ENCODE measurements at regions not wholly inside any gene's neighbourhood (a gene's known extent, or its start where the extent isn't known, plus 50 kb on each side); places are given as distances from the start of the nearest gene placed in this dataset.

- Histone ChIP-seq H3K4me3 (ENCODE audit: low read length in 2 of 2) (no peak overlapping the region), H3K9me3 (ENCODE audit: control insufficient read depth in 2 of 2, low read length in 2 of 2) (no peaks in the 10 kb centered on the region), H3K27ac (ENCODE audit: low read length) (no peak overlapping the region), H3K36me3 (ENCODE audit: control insufficient read depth in 2 of 2, insufficient read depth in 2 of 2, low read length in 2 of 2) (no peaks in the 10 kb centered on the region), H3K4me1 (ENCODE audit: control insufficient read depth, insufficient read depth, low read length) (no peaks in the 10 kb centered on the region), H3K9ac (ENCODE audit: low read length in 2 of 2) (no peak overlapping the region), H3K27me3 (ENCODE audit: control insufficient read depth in 1 of 2, insufficient read depth in 2 of 2, low read length in 2 of 2) (no peaks in the 10 kb centered on the region)
These were observed 206.5 kb upstream of the SH3BP4 start for GRCh38 chr2:234745347-234745746.

DNA sequence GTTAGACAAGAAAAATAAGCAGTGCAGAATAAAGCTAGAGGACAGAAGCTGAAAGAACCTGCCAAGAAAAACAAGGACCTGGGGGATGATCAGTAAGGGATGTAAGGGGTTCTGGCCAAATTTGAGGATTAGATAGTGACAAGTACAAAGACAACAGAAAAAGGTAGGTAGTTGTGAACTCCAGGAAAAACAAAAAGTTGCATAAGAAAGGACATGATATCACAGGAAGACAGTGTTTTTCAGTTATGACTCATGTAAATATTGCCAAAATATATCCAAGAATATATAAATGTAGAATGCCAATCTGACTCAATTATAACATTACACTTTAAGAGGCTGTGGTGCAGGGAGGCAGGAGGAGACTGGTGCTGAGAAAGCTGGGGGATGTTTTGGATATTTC is 209.8 kb upstream of the SH3BP4 start:
- H3K27ac ChIP-seq (ENCODE audit: low read length) = no peak overlapping the region
- H3K4me3 ChIP-seq (ENCODE audit: low read length in 2 of 2) = no peak overlapping the region
- H3K36me3 ChIP-seq (ENCODE audit: control insufficient read depth in 2 of 2, insufficient read depth in 2 of 2, low read length in 2 of 2) = no peaks in the 10 kb centered on the region
- no peaks in the 10 kb centered on the region for H3K4me1 ChIP-seq (ENCODE audit: control insufficient read depth, insufficient read depth, low read length)
- no peaks in the 10 kb centered on the region for H3K9me3 ChIP-seq (ENCODE audit: control insufficient read depth in 2 of 2, low read length in 2 of 2)
- H3K9ac ChIP-seq (ENCODE audit: low read length in 2 of 2) = no peak overlapping the region
- H3K27me3 ChIP-seq (ENCODE audit: control insufficient read depth in 1 of 2, insufficient read depth in 2 of 2, low read length in 2 of 2) = no peaks in the 10 kb centered on the region

DNA sequence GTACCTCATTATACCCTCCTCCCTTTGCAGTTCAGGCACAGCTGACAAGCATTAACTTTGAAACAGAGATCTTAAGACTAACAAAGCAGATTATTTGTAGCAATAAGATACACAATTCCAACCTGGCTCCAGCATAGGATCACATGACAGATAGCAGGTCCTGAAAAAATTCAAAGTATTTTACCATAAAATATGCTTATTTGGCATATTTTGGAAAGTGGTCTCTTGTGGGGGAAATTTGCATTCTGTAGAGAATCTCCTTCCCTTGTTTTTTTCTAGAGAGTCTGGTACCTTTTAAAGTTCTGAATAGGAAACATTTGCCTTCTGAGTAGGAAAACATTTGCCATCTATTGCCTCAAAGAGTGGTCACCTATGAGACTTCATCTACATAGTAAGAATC is 212.8 kb upstream of the SH3BP4 start:
- no peak overlapping the region for H3K27ac ChIP-seq (ENCODE audit: low read length)
- H3K36me3 ChIP-seq (ENCODE audit: control insufficient read depth in 2 of 2, insufficient read depth in 2 of 2, low read length in 2 of 2) = no peaks in the 10 kb centered on the region
- no peak overlapping the region for H3K9ac ChIP-seq (ENCODE audit: low read length in 2 of 2)
- peaks cover 0 to 3% of the 10 kb centered on the region in 2 donors for H3K27me3 ChIP-seq (ENCODE audit: control insufficient read depth in 1 of 2, insufficient read depth in 2 of 2, low read length in 2 of 2)
- peaks cover 0 to 6% of the 10 kb centered on the region in 2 donors for H3K9me3 ChIP-seq (ENCODE audit: control insufficient read depth in 2 of 2, low read length in 2 of 2)
- no peaks in the 10 kb centered on the region for H3K4me1 ChIP-seq (ENCODE audit: control insufficient read depth, insufficient read depth, low read length)
- no peak overlapping the region for H3K4me3 ChIP-seq (ENCODE audit: low read length in 2 of 2)

DNA sequence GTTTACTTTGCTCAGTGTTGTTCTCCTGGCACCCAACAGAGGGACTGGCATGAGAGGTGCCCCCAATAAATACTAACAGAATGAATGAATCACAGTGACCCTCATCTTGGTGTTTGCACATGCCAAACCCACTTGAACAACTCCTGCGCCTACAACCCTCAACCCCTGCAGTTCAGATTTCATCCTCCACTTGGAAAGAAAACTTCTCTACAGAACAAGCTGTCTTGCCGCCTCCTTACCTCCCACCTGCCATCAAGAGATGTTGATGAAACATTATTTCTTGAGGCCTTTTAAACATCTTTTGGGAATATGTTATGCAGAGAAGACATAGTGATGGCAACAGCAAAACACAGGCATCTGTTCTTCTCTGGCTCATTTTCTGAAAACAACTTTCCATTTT is 216.0 kb upstream of the SH3BP4 start:
- H3K27ac ChIP-seq (ENCODE audit: low read length) = no peak overlapping the region
- H3K27me3 ChIP-seq (ENCODE audit: control insufficient read depth in 1 of 2, insufficient read depth in 2 of 2, low read length in 2 of 2) = peaks cover 0 to 3% of the 10 kb centered on the region in 2 donors
- H3K4me3 ChIP-seq (ENCODE audit: low read length in 2 of 2) = no peak overlapping the region
- H3K9ac ChIP-seq (ENCODE audit: low read length in 2 of 2) = no peak overlapping the region
- peaks cover 0 to 6% of the 10 kb centered on the region in 2 donors for H3K9me3 ChIP-seq (ENCODE audit: control insufficient read depth in 2 of 2, low read length in 2 of 2)
- H3K4me1 ChIP-seq (ENCODE audit: control insufficient read depth, insufficient read depth, low read length) = no peaks in the 10 kb centered on the region
- no peaks in the 10 kb centered on the region for H3K36me3 ChIP-seq (ENCODE audit: control insufficient read depth in 2 of 2, insufficient read depth in 2 of 2, low read length in 2 of 2)

DNA sequence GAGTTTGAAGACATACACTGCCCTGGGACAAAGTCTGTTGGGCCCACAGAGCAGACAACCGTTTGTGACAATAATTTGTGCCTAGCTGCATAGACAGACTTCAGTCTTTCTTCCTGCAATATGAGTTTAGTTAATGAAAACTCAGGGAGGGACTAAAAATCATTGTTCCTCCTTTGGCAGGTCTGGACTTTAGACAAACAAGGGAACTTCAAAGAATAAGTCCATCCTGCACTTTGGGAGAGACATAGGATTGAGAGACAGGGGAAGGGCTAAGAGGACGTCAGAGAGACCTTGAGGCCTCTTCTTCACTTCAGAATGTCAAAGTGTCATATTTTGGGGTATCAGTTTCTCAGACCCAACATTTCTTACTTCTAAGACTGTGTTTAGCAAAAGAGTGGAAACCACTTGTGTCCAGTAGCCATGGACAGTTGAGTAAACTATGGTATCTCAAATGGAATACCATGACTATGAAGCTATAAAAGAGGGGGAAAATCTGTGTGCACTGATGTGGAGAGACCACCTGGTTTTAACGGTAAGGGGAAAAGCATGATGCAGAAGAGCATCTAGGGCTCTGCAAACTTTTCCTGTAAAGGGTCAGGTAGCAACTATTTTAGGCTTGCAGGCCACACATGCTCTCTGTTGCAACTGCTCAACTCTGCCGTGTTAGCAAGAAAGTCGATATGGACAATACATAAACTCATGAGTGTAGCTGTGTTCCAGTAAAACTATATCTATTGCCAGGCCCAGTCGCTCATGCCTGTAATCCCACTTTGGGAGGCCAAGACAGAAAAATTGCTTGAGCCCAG is 217.8 kb upstream of the SH3BP4 start:
- Histone ChIP-seq H3K9ac (ENCODE audit: low read length in 2 of 2) (no peak overlapping the region), H3K9me3 (ENCODE audit: control insufficient read depth in 2 of 2, low read length in 2 of 2) (peaks cover 0 to 6% of the 10 kb centered on the region in 2 donors), H3K27me3 (ENCODE audit: control insufficient read depth in 1 of 2, insufficient read depth in 2 of 2, low read length in 2 of 2) (peaks cover 0 to 3% of the 10 kb centered on the region in 2 donors), H3K4me3 (ENCODE audit: low read length in 2 of 2) (no peak overlapping the region), H3K27ac (ENCODE audit: low read length) (no peak overlapping the region), H3K4me1 (ENCODE audit: control insufficient read depth, insufficient read depth, low read length) (no peaks in the 10 kb centered on the region), H3K36me3 (ENCODE audit: control insufficient read depth in 2 of 2, insufficient read depth in 2 of 2, low read length in 2 of 2) (no peaks in the 10 kb centered on the region)

GRCh38 chr2:234733093-234733489 is 218.7 kb upstream of the SH3BP4 start:
- Histone ChIP-seq H3K27ac (ENCODE audit: low read length) (no peak overlapping the region), H3K4me3 (ENCODE audit: low read length in 2 of 2) (no peak overlapping the region)

DNA sequence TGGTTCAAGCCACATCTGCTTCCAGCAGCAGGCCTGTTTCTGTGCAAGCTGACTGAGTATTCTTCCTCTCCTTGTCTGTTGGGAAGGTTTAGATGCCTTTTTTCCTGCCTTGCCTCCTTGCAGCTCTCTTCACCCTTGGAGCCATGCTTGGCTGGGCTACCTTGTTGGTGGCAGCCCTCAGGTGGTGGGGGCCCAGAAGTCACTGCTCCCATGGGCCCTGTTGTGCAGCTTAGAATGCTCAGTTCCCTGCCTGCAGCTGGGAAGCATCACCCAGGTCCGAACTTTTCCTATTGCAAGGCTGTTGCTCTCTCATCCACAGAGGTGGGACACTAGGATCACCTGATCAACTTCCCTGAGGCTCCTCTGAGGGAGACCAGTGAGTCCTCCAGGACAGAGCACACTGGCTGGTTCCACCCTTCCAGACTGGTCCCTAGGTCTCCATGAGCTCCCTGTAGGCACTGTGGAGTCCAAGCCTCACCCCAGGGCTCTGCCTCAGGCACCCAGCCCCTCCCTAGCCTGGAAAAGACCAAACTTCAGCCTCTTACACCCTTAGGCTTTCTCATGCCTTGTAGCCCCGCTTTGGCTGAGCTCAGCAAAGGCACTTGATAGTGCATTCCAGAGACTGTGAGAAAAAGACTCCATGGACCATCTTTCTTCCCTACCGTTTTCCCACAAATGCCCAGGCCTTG is 219.3 kb upstream of the SH3BP4 start:
- no peaks in the 10 kb centered on the region for H3K4me1 ChIP-seq (ENCODE audit: control insufficient read depth, insufficient read depth, low read length)
- peaks cover 0 to 6% of the 10 kb centered on the region in 2 donors for H3K9me3 ChIP-seq (ENCODE audit: control insufficient read depth in 2 of 2, low read length in 2 of 2)
- H3K36me3 ChIP-seq (ENCODE audit: control insufficient read depth in 2 of 2, insufficient read depth in 2 of 2, low read length in 2 of 2) = no peaks in the 10 kb centered on the region
- no peak overlapping the region for H3K27ac ChIP-seq (ENCODE audit: low read length)
- H3K27me3 ChIP-seq (ENCODE audit: control insufficient read depth in 1 of 2, insufficient read depth in 2 of 2, low read length in 2 of 2) = peaks cover 0 to 3% of the 10 kb centered on the region in 2 donors
- H3K4me3 ChIP-seq (ENCODE audit: low read length in 2 of 2) = no peak overlapping the region
- no peak overlapping the region for H3K9ac ChIP-seq (ENCODE audit: low read length in 2 of 2)

More at GRCh38 chr2:234733093-234733489, 218.7 kb upstream of the SH3BP4 start:
- no peak overlapping the region for H3K9ac ChIP-seq (ENCODE audit: low read length in 2 of 2)
- H3K9me3 ChIP-seq (ENCODE audit: control insufficient read depth in 2 of 2, low read length in 2 of 2) = peaks cover 0 to 6% of the 10 kb centered on the region in 2 donors
- H3K36me3 ChIP-seq (ENCODE audit: control insufficient read depth in 2 of 2, insufficient read depth in 2 of 2, low read length in 2 of 2) = no peaks in the 10 kb centered on the region
- H3K4me1 ChIP-seq (ENCODE audit: control insufficient read depth, insufficient read depth, low read length) = no peaks in the 10 kb centered on the region
- H3K27me3 ChIP-seq (ENCODE audit: control insufficient read depth in 1 of 2, insufficient read depth in 2 of 2, low read length in 2 of 2) = peaks cover 0 to 3% of the 10 kb centered on the region in 2 donors

- Histone ChIP-seq H3K27me3 (ENCODE audit: control insufficient read depth in 1 of 2, insufficient read depth in 2 of 2, low read length in 2 of 2) (no peaks in the 10 kb centered on the region), H3K4me1 (ENCODE audit: control insufficient read depth, insufficient read depth, low read length) (no peaks in the 10 kb centered on the region), H3K36me3 (ENCODE audit: control insufficient read depth in 2 of 2, insufficient read depth in 2 of 2, low read length in 2 of 2) (no peaks in the 10 kb centered on the region), H3K9ac (ENCODE audit: low read length in 2 of 2) (no peak overlapping the region), H3K9me3 (ENCODE audit: control insufficient read depth in 2 of 2, low read length in 2 of 2) (peaks cover 0 to 6% of the 10 kb centered on the region in 2 donors), H3K27ac (ENCODE audit: low read length) (no peak overlapping the region), H3K4me3 (ENCODE audit: low read length in 2 of 2) (no peak overlapping the region)
These were observed 220.6 kb upstream of the SH3BP4 start for GRCh38 chr2:234731236-234731635.

DNA sequence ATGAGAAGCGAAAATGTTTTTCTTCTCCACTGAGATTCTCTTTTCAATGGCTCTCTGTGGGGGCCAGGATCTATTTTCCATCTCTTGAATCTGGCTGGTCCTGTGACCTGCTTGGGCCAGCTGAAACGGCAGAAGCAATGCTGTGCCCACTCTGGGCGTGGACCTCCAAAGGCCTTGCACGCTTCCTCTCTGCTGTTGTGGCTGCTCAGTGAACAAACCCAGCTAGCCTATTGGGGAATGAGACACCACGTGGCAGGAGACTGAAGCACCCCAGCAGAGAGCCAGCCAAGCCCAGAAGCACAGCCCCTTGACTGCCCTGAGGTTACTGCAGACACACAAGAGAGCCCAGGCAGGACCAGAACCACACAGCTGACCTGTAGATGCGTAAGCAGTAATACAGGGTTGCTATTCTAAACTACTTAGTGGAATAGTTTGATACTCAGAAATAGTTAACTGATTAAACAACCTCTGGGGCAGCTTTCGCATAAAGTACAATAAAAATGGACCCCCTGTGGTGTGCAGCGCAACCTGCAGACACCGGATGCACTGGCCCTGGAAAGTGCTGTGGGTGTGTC is 221.7 kb upstream of the SH3BP4 start:
- Histone ChIP-seq H3K9me3 (ENCODE audit: control insufficient read depth in 2 of 2, low read length in 2 of 2) (peaks cover 0 to 4% of the 10 kb centered on the region in 2 donors), H3K27me3 (ENCODE audit: control insufficient read depth in 1 of 2, insufficient read depth in 2 of 2, low read length in 2 of 2) (peaks cover 0 to 2% of the 10 kb centered on the region in 2 donors), H3K4me3 (ENCODE audit: low read length in 2 of 2) (no peak overlapping the region), H3K36me3 (ENCODE audit: control insufficient read depth in 2 of 2, insufficient read depth in 2 of 2, low read length in 2 of 2) (no peaks in the 10 kb centered on the region), H3K9ac (ENCODE audit: low read length in 2 of 2) (no peak overlapping the region), H3K27ac (ENCODE audit: low read length) (no peak overlapping the region), H3K4me1 (ENCODE audit: control insufficient read depth, insufficient read depth, low read length) (no peaks in the 10 kb centered on the region)

GRCh38 chr2:234725528-234726264 is 226.1 kb upstream of the SH3BP4 start:
- no peak overlapping the region for H3K9ac ChIP-seq (ENCODE audit: low read length in 2 of 2)
- H3K27ac ChIP-seq (ENCODE audit: low read length) = no peak overlapping the region
- no peak overlapping the region for H3K4me3 ChIP-seq (ENCODE audit: low read length in 2 of 2)
- no peaks in the 10 kb centered on the region for H3K4me1 ChIP-seq (ENCODE audit: control insufficient read depth, insufficient read depth, low read length)
- peaks cover 0 to 2% of the 10 kb centered on the region in 2 donors for H3K27me3 ChIP-seq (ENCODE audit: control insufficient read depth in 1 of 2, insufficient read depth in 2 of 2, low read length in 2 of 2)
- H3K36me3 ChIP-seq (ENCODE audit: control insufficient read depth in 2 of 2, insufficient read depth in 2 of 2, low read length in 2 of 2) = no peaks in the 10 kb centered on the region
- H3K9me3 ChIP-seq (ENCODE audit: control insufficient read depth in 2 of 2, low read length in 2 of 2) = no peaks in the 10 kb centered on the region

Measured in stomach smooth muscle (tissue), 2 donors.